Skeletal muscle satellite cell (primary cell): ENCODE measurements at regions not wholly inside any gene's neighbourhood (a gene's known extent, or its start where the extent isn't known, plus 50 kb on each side); places are given as distances from the start of the nearest gene placed in this dataset.
"Not testable (repeated sequence)": the region's sequence is repeated elsewhere in the genome, so short reads cannot be mapped to it uniquely, and the experiment has no call there.

Experiments
- H3K27me3 ChIP-seq: 2 replicates; pipeline ENCODE4 v1.7.0; 2013; ENCODE audit warnings: low read length; ENCODE audit not compliant: control insufficient read depth, insufficient read depth
- H3K36me3 ChIP-seq: 2 replicates; pipeline ENCODE4 v1.7.0; 2013; ENCODE audit warnings: mild to moderate bottlenecking, control low read depth, low read length; ENCODE audit not compliant: insufficient read depth
- H3K4me1 ChIP-seq: 2 replicates; pipeline ENCODE4 v1.7.0; 2013; ENCODE audit warnings: low read length; ENCODE audit not compliant: control insufficient read depth, insufficient read depth
- H3K4me2 ChIP-seq: 2 replicates; pipeline ENCODE4 v1.7.0; 2013; ENCODE audit warnings: mild to moderate bottlenecking, low read length
- H3K4me3 ChIP-seq: 2 replicates; pipeline ENCODE4 v1.7.0; 2013; ENCODE audit warnings: low read length
- H3K9ac ChIP-seq: 2 replicates; pipeline ENCODE4 v1.7.0; 2013; ENCODE audit warnings: mild to moderate bottlenecking, low read depth, low read length, moderate library complexity
- H3K9me3 ChIP-seq: replicated peaks from 2 replicates; pipeline ENCODE4 v1.7.0; 2013; ENCODE audit warnings: mild to moderate bottlenecking, control low read depth, low read length

GRCh38 chr1:185559151-185559550, 175.0 kb upstream of the HMCN1 start:
- Histone ChIP-seq H3K9ac (no peak overlapping the region), H3K27me3 (no peaks in the 10 kb centered on the region), H3K4me2 (no peak overlapping the region), H3K9me3 (no peaks in the 10 kb centered on the region), H3K4me1 (no peaks in the 10 kb centered on the region), H3K36me3 (no peaks in the 10 kb centered on the region), H3K4me3 (no peak overlapping the region)

- H3K9ac ChIP-seq = no peak overlapping the region
- H3K27me3 ChIP-seq = no peaks in the 10 kb centered on the region
- no peaks in the 10 kb centered on the region for H3K4me1 ChIP-seq
- no peak overlapping the region for H3K4me2 ChIP-seq
- no peaks in the 10 kb centered on the region for H3K9me3 ChIP-seq
- no peaks in the 10 kb centered on the region for H3K36me3 ChIP-seq
- no peak overlapping the region for H3K4me3 ChIP-seq
Observed at GRCh38 chr1:185556561-185556960, 177.6 kb upstream of the HMCN1 start.

- no peak overlapping the region for H3K4me3 ChIP-seq
- no peaks in the 10 kb centered on the region for H3K4me1 ChIP-seq
- no peaks in the 10 kb centered on the region for H3K9me3 ChIP-seq
- no peaks in the 10 kb centered on the region for H3K36me3 ChIP-seq
- no peak overlapping the region for H3K9ac ChIP-seq
- no peak overlapping the region for H3K4me2 ChIP-seq
- no peaks in the 10 kb centered on the region for H3K27me3 ChIP-seq
Observed at GRCh38 chr1:185555743-185556142, 178.4 kb upstream of the HMCN1 start.

GRCh38 chr1:185551008-185551407, 183.2 kb upstream of the HMCN1 start:
- no peak overlapping the region for H3K9ac ChIP-seq
- no peak overlapping the region for H3K4me2 ChIP-seq
- H3K36me3 ChIP-seq = no peaks in the 10 kb centered on the region
- no peaks in the 10 kb centered on the region for H3K9me3 ChIP-seq
- H3K4me3 ChIP-seq = no peak overlapping the region
- no peaks in the 10 kb centered on the region for H3K4me1 ChIP-seq
- no peaks in the 10 kb centered on the region for H3K27me3 ChIP-seq

GRCh38 chr1:185549906-185550305, 184.3 kb upstream of the HMCN1 start:
- H3K36me3 ChIP-seq = no peaks in the 10 kb centered on the region
- no peaks in the 10 kb centered on the region for H3K27me3 ChIP-seq
- H3K4me3 ChIP-seq = no peak overlapping the region
- H3K4me1 ChIP-seq = no peaks in the 10 kb centered on the region
- H3K4me2 ChIP-seq = no peak overlapping the region
- H3K9ac ChIP-seq = no peak overlapping the region
- H3K9me3 ChIP-seq = no peaks in the 10 kb centered on the region

GRCh38 chr1:185546029-185546428, 188.2 kb upstream of the HMCN1 start:
- Histone ChIP-seq H3K4me2 (no peak overlapping the region), H3K4me1 (peaks cover 10% of the 10 kb centered on the region), H3K4me3 (no peak overlapping the region)

GRCh38 chr1:185541871-185542301, 192.3 kb upstream of the HMCN1 start:
- Histone ChIP-seq H3K27me3 (no peaks in the 10 kb centered on the region), H3K9me3 (no peaks in the 10 kb centered on the region), H3K4me2 (no peak overlapping the region), H3K4me1 (peaks cover 10% of the 10 kb centered on the region), H3K9ac (no peak overlapping the region), H3K36me3 (no peaks in the 10 kb centered on the region), H3K4me3 (no peak overlapping the region)

More at GRCh38 chr1:185546029-185546428, 188.2 kb upstream of the HMCN1 start:
- H3K9ac ChIP-seq = no peak overlapping the region
- no peaks in the 10 kb centered on the region for H3K36me3 ChIP-seq
- H3K9me3 ChIP-seq = no peaks in the 10 kb centered on the region
- H3K27me3 ChIP-seq = no peaks in the 10 kb centered on the region

- Histone ChIP-seq H3K9me3 (no peaks in the 10 kb centered on the region), H3K4me3 (no peak overlapping the region), H3K4me2 (no peak overlapping the region), H3K36me3 (no peaks in the 10 kb centered on the region), H3K9ac (no peak overlapping the region), H3K4me1 (peaks cover 10% of the 10 kb centered on the region), H3K27me3 (no peaks in the 10 kb centered on the region)
Observed at GRCh38 chr1:185540295-185540694, 193.9 kb upstream of the HMCN1 start.

- peaks cover 10% of the 10 kb centered on the region for H3K4me1 ChIP-seq
- no peak overlapping the region for H3K4me3 ChIP-seq
- H3K9ac ChIP-seq = no peak overlapping the region
- H3K9me3 ChIP-seq = no peaks in the 10 kb centered on the region
- no peaks in the 10 kb centered on the region for H3K36me3 ChIP-seq
- no peak overlapping the region for H3K4me2 ChIP-seq
- no peaks in the 10 kb centered on the region for H3K27me3 ChIP-seq
Observed at GRCh38 chr1:185539277-185539943, 194.8 kb upstream of the HMCN1 start.

GRCh38 chr1:185538309-185538898, 195.8 kb upstream of the HMCN1 start:
- H3K4me2 ChIP-seq, H3K36me3 ChIP-seq, H3K27me3 ChIP-seq, H3K9ac ChIP-seq, H3K9me3 ChIP-seq, H3K4me3 ChIP-seq: not testable (repeated sequence)
- peaks cover 10% of the 10 kb centered on the region for H3K4me1 ChIP-seq

GRCh38 chr1:185537596-185537995, 196.6 kb upstream of the HMCN1 start:
- H3K27me3 ChIP-seq = no peaks in the 10 kb centered on the region
- H3K9me3 ChIP-seq = no peaks in the 10 kb centered on the region
- H3K36me3 ChIP-seq = no peaks in the 10 kb centered on the region
- no peak overlapping the region for H3K9ac ChIP-seq
- H3K4me1 ChIP-seq = peaks cover 10% of the 10 kb centered on the region
- no peak overlapping the region for H3K4me3 ChIP-seq
- H3K4me2 ChIP-seq = no peak overlapping the region
